ENCODE measurements at regions not wholly inside any gene's neighbourhood (a gene's known extent, or its start where the extent isn't known, plus 50 kb on each side); places are given as distances from the start of the nearest gene placed in this dataset.
A peak's percentile ranks its signal among the peaks of the same experiment; 100 is the strongest.
"Not testable (repeated sequence)": the region's sequence is repeated elsewhere in the genome, so short reads cannot be mapped to it uniquely, and the experiment has no call there.

GRCh38 chr5:164497311-164498064 lies 992.1 kb downstream of the MAT2B start:
- H3K27me3 ChIP-seq (ENCODE audit: control insufficient read depth, insufficient read depth, low read length): no peaks in the 10 kb centered on the region

GRCh38 chr5:164498438-164498837 lies 993.0 kb downstream of the MAT2B start:
- H3K9ac ChIP-seq (ENCODE audit: low read depth, low read length): no peak overlapping the region
- H3K36me3 ChIP-seq (ENCODE audit: insufficient read depth, low read length): no peaks in the 10 kb centered on the region
- no peak overlapping the region for H3K4me2 ChIP-seq (ENCODE audit: low read length)
- no peak overlapping the region for H3K4me3 ChIP-seq (ENCODE audit: low read length)
- H3K9me3 ChIP-seq (replicated peaks; ENCODE audit: low read length): no peaks in the 10 kb centered on the region
- H3K27me3 ChIP-seq (ENCODE audit: control insufficient read depth, insufficient read depth, low read length): no peaks in the 10 kb centered on the region
- no peaks in the 10 kb centered on the region for H3K4me1 ChIP-seq (ENCODE audit: control insufficient read depth, insufficient read depth, low read length)

More at GRCh38 chr5:164497311-164498064, 992.1 kb downstream of the MAT2B start:
- no peaks in the 10 kb centered on the region for H3K9me3 ChIP-seq (replicated peaks; ENCODE audit: low read length)
- no peaks in the 10 kb centered on the region for H3K4me1 ChIP-seq (ENCODE audit: control insufficient read depth, insufficient read depth, low read length)
- no peak overlapping the region for H3K4me2 ChIP-seq (ENCODE audit: low read length)
- H3K9ac ChIP-seq (ENCODE audit: low read depth, low read length): no peak overlapping the region
- no peaks in the 10 kb centered on the region for H3K36me3 ChIP-seq (ENCODE audit: insufficient read depth, low read length)
- H3K4me3 ChIP-seq (ENCODE audit: low read length): no peak overlapping the region

- Histone ChIP-seq H3K36me3 (ENCODE audit: insufficient read depth, low read length) (no peaks in the 10 kb centered on the region), H3K9me3 (replicated peaks; ENCODE audit: low read length) (no peaks in the 10 kb centered on the region), H3K4me2 (ENCODE audit: low read length) (no peak overlapping the region), H3K4me3 (ENCODE audit: low read length) (no peak overlapping the region), H3K27me3 (ENCODE audit: control insufficient read depth, insufficient read depth, low read length) (no peaks in the 10 kb centered on the region), H3K4me1 (ENCODE audit: control insufficient read depth, insufficient read depth, low read length) (no peaks in the 10 kb centered on the region), H3K9ac (ENCODE audit: low read depth, low read length) (no peak overlapping the region)
Measured at GRCh38 chr5:164500856-164501255, 995.4 kb downstream of the MAT2B start.

- H3K36me3 ChIP-seq (ENCODE audit: insufficient read depth, low read length): no peaks in the 10 kb centered on the region
- no peak overlapping the region for H3K4me2 ChIP-seq (ENCODE audit: low read length)
- H3K27me3 ChIP-seq (ENCODE audit: control insufficient read depth, insufficient read depth, low read length): no peaks in the 10 kb centered on the region
- H3K4me1 ChIP-seq (ENCODE audit: control insufficient read depth, insufficient read depth, low read length): no peaks in the 10 kb centered on the region
- no peak overlapping the region for H3K9ac ChIP-seq (ENCODE audit: low read depth, low read length)
- no peaks in the 10 kb centered on the region for H3K9me3 ChIP-seq (replicated peaks; ENCODE audit: low read length)
- no peak overlapping the region for H3K4me3 ChIP-seq (ENCODE audit: low read length)
Measured at GRCh38 chr5:164501344-164501743, 995.9 kb downstream of the MAT2B start.

- no peaks in the 10 kb centered on the region for H3K27me3 ChIP-seq (ENCODE audit: control insufficient read depth, insufficient read depth, low read length)
- H3K9ac ChIP-seq (ENCODE audit: low read depth, low read length): no peak overlapping the region
- no peaks in the 10 kb centered on the region for H3K9me3 ChIP-seq (replicated peaks; ENCODE audit: low read length)
- no peaks in the 10 kb centered on the region for H3K4me1 ChIP-seq (ENCODE audit: control insufficient read depth, insufficient read depth, low read length)
- peak overlapping the region; percentile 48 for H3K4me2 ChIP-seq (ENCODE audit: low read length)
- H3K4me3 ChIP-seq (ENCODE audit: low read length): no peak overlapping the region
- no peaks in the 10 kb centered on the region for H3K36me3 ChIP-seq (ENCODE audit: insufficient read depth, low read length)
Measured at GRCh38 chr5:164504141-164504772, 998.8 kb downstream of the MAT2B start.

- Histone ChIP-seq H3K27me3 (ENCODE audit: control insufficient read depth, insufficient read depth, low read length) (no peaks in the 10 kb centered on the region), H3K36me3 (ENCODE audit: insufficient read depth, low read length) (no peaks in the 10 kb centered on the region), H3K4me2 (ENCODE audit: low read length) (no peak overlapping the region), H3K4me1 (ENCODE audit: control insufficient read depth, insufficient read depth, low read length) (no peaks in the 10 kb centered on the region), H3K9me3 (replicated peaks; ENCODE audit: low read length) (no peaks in the 10 kb centered on the region), H3K9ac (ENCODE audit: low read depth, low read length) (no peak overlapping the region), H3K4me3 (ENCODE audit: low read length) (no peak overlapping the region)
Measured at GRCh38 chr5:164505791-164506190, 1000.4 kb downstream of the MAT2B start.

GRCh38 chr5:164518067-164518740 lies 1012.8 kb downstream of the MAT2B start:
- Histone ChIP-seq H3K36me3 (ENCODE audit: insufficient read depth, low read length) (no peaks in the 10 kb centered on the region), H3K4me3 (ENCODE audit: low read length) (no peak overlapping the region), H3K9ac (ENCODE audit: low read depth, low read length) (no peak overlapping the region), H3K4me2 (ENCODE audit: low read length) (no peak overlapping the region), H3K27me3 (ENCODE audit: control insufficient read depth, insufficient read depth, low read length) (no peaks in the 10 kb centered on the region), H3K9me3 (replicated peaks; ENCODE audit: low read length) (no peaks in the 10 kb centered on the region), H3K4me1 (ENCODE audit: control insufficient read depth, insufficient read depth, low read length) (no peaks in the 10 kb centered on the region)

GRCh38 chr5:164518741-164519080 lies 1013.3 kb downstream of the MAT2B start:
- no peaks in the 10 kb centered on the region for H3K9me3 ChIP-seq (replicated peaks; ENCODE audit: low read length)
- no peak overlapping the region for H3K9ac ChIP-seq (ENCODE audit: low read depth, low read length)
- H3K4me2 ChIP-seq (ENCODE audit: low read length): no peak overlapping the region
- H3K36me3 ChIP-seq (ENCODE audit: insufficient read depth, low read length): no peaks in the 10 kb centered on the region
- H3K4me1 ChIP-seq (ENCODE audit: control insufficient read depth, insufficient read depth, low read length): no peaks in the 10 kb centered on the region
- H3K27me3 ChIP-seq (ENCODE audit: control insufficient read depth, insufficient read depth, low read length): no peaks in the 10 kb centered on the region
- H3K4me3 ChIP-seq (ENCODE audit: low read length): no peak overlapping the region

GRCh38 chr5:164532235-164532900 lies 1026.9 kb downstream of the MAT2B start:
- no peaks in the 10 kb centered on the region for H3K9me3 ChIP-seq (replicated peaks; ENCODE audit: low read length)
- H3K27me3 ChIP-seq (ENCODE audit: control insufficient read depth, insufficient read depth, low read length): no peaks in the 10 kb centered on the region
- no peaks in the 10 kb centered on the region for H3K36me3 ChIP-seq (ENCODE audit: insufficient read depth, low read length)
- no peak overlapping the region for H3K9ac ChIP-seq (ENCODE audit: low read depth, low read length)
- no peak overlapping the region for H3K4me3 ChIP-seq (ENCODE audit: low read length)
- no peak overlapping the region for H3K4me2 ChIP-seq (ENCODE audit: low read length)
- no peaks in the 10 kb centered on the region for H3K4me1 ChIP-seq (ENCODE audit: control insufficient read depth, insufficient read depth, low read length)

- H3K4me3 ChIP-seq (ENCODE audit: low read length); H3K36me3 ChIP-seq (ENCODE audit: insufficient read depth, low read length); H3K4me1 ChIP-seq (ENCODE audit: control insufficient read depth, insufficient read depth, low read length); H3K27me3 ChIP-seq (ENCODE audit: control insufficient read depth, insufficient read depth, low read length); H3K9ac ChIP-seq (ENCODE audit: low read depth, low read length); H3K4me2 ChIP-seq (ENCODE audit: low read length); H3K9me3 ChIP-seq (replicated peaks; ENCODE audit: low read length): not testable (repeated sequence)
Measured at GRCh38 chr5:164533426-164533825, 1028.0 kb downstream of the MAT2B start.

GRCh38 chr5:164540174-164540573 lies 1034.8 kb downstream of the MAT2B start:
- H3K9me3 ChIP-seq (replicated peaks; ENCODE audit: low read length): no peaks in the 10 kb centered on the region
- no peaks in the 10 kb centered on the region for H3K36me3 ChIP-seq (ENCODE audit: insufficient read depth, low read length)
- H3K4me3 ChIP-seq (ENCODE audit: low read length): no peak overlapping the region
- H3K27me3 ChIP-seq (ENCODE audit: control insufficient read depth, insufficient read depth, low read length): no peaks in the 10 kb centered on the region
- H3K4me2 ChIP-seq (ENCODE audit: low read length): no peak overlapping the region
- H3K4me1 ChIP-seq (ENCODE audit: control insufficient read depth, insufficient read depth, low read length): no peaks in the 10 kb centered on the region
- no peak overlapping the region for H3K9ac ChIP-seq (ENCODE audit: low read depth, low read length)
